RWPE1 (cell line): ENCODE measurements at regions not wholly inside any gene's neighbourhood (a gene's known extent, or its start where the extent isn't known, plus 50 kb on each side); places are given as distances from the start of the nearest gene placed in this dataset.

Experiments used
- CTCF ChIA-PET: fragments of 350-600 bp; sonication (Branson Sonifier 250); formaldehyde crosslinking; extraction: SDS; loops from one replicate; lab custom pipeline; 2021; lab: Yijun Ruan, JAX
- POLR2A ChIA-PET: fragments of 400-600 bp; formaldehyde crosslinking; extraction: SDS; loops from one replicate; lab custom pipeline; 2020; ENCODE audit warnings: antibody characterized with exemption; ENCODE audit not compliant: low non-redundant PET; lab: Yijun Ruan, JAX
- DNase-seq: peaks from one replicate; pipeline ENCODE4 v3.0.0; 2012; ENCODE audit warnings: low spot score
- H3K27ac ChIP-seq: fragments of 450-650 bp; 2 replicates; pipeline ENCODE4 v1.5.1; 2017
- TF ChIP-seq, protein P1 (sequence below): fragments of 450-650 bp; conservative IDR thresholded peaks from 2 replicates; pipeline ENCODE4 v1.5.1; 2017; ENCODE audit warnings: low read depth, mild to moderate bottlenecking

GRCh38 chr1:193326296-193326695 is 139.9 kb upstream of the B3GALT2 start:
- DNase-seq = no peak
- ChIA-PET CTCF (interaction anchor here (0.8 kb wide), 1 partner anchor 879 kb away, joined by 3 read pairs; no protein-coding TSS in a partner anchor), POLR2A (no interaction called here)
- no peak overlapping the region for H3K27ac ChIP-seq
- TF ChIP-seq, protein P1, sequence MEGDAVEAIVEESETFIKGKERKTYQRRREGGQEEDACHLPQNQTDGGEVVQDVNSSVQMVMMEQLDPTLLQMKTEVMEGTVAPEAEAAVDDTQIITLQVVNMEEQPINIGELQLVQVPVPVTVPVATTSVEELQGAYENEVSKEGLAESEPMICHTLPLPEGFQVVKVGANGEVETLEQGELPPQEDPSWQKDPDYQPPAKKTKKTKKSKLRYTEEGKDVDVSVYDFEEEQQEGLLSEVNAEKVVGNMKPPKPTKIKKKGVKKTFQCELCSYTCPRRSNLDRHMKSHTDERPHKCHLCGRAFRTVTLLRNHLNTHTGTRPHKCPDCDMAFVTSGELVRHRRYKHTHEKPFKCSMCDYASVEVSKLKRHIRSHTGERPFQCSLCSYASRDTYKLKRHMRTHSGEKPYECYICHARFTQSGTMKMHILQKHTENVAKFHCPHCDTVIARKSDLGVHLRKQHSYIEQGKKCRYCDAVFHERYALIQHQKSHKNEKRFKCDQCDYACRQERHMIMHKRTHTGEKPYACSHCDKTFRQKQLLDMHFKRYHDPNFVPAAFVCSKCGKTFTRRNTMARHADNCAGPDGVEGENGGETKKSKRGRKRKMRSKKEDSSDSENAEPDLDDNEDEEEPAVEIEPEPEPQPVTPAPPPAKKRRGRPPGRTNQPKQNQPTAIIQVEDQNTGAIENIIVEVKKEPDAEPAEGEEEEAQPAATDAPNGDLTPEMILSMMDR = no peak

DNA sequence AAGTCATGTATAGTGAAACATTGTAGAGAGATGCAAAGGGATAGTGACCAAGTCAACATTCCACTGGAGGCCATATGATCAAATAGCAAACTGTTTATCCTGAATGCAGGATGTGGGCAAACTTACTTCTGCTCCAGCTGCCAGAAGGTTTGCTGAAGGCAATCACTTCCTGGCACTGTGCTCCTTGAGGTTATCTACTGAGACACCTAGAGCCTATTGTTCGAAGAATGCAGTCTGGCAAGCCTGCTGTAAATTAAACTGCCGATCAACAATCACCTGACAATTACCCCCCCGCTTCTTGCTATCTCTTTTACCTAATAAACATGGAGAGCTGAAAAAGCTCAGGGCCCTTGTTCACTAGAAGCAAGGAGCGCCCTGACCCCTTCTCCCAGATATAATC is 139.4 kb upstream of the B3GALT2 start:
- no peak for DNase-seq
- H3K27ac ChIP-seq = no peak overlapping the region
- TF ChIP-seq, protein P1 = no peak
- CTCF ChIA-PET = interaction anchor here (0.8 kb wide), 1 partner anchor 880 kb away, joined by 3 read pairs; no protein-coding TSS in a partner anchor
- POLR2A ChIA-PET = no interaction called here

DNA sequence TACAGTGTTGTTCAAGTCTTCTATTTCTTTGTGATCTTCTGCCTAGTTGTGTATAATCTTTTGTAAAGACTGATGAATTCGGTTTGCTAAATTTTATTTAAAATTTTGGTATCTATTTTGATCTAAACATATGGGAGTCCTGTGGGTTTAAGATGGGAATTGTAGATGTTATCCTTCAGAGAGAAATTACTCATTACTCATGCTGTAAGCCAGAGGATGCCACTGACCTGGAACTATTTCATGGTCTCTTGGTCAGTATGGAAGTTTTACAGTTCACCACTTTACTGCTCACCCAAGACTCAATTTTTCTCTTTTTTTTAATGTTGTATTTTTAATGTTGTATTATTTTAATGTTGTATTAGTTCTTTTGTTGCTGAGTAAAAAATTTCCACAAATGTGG is 138.6 kb upstream of the B3GALT2 start:
- TF ChIP-seq, protein P1 = no peak
- CTCF ChIA-PET = interaction anchor here (0.5 to 0.6 kb wide), 2 partner anchors 185 to 460 kb away, joined by 3 to 4 read pairs; no protein-coding TSS in a partner anchor
- no peak overlapping the region for H3K27ac ChIP-seq
- DNase-seq = no peak
- POLR2A ChIA-PET = no interaction called here

GRCh38 chr1:193322211-193322610 is 135.8 kb upstream of the B3GALT2 start:
- ChIA-PET CTCF (interaction anchor here (0.6 kb wide), 1 partner anchor 201 kb away, joined by 5 read pairs; no protein-coding TSS in a partner anchor), POLR2A (no interaction called here)
- TF ChIP-seq, protein P1 = no peak
- peak; percentile 92 for DNase-seq
- H3K27ac ChIP-seq = no peak overlapping the region

GRCh38 chr1:193321242-193321840 is 134.9 kb upstream of the B3GALT2 start:
- H3K27ac ChIP-seq = peak overlapping the region; percentile 71
- DNase-seq = no peak
- ChIA-PET CTCF (no interaction called here), POLR2A (no interaction called here)
- TF ChIP-seq, protein P1 = no peak

- H3K27ac ChIP-seq = no peak overlapping the region
- ChIA-PET POLR2A (no interaction called here), CTCF (no interaction called here)
- TF ChIP-seq, protein P1 = no peak
- DNase-seq = no peak
These were observed 133.9 kb upstream of the B3GALT2 start for GRCh38 chr1:193320270-193320669.
